HepG2 (cell line): ENCODE measurements at regions not wholly inside any gene's neighbourhood (a gene's known extent, or its start where the extent isn't known, plus 50 kb on each side); places are given as distances from the start of the nearest gene placed in this dataset.

Experiments used
- ATAC-seq: fragments of 200-7000 bp; cut with Tn5 transposase; 3 replicates; pipeline ENCODE4 v1.9.1; 2020; ENCODE audit warnings: mild to moderate bottlenecking, moderate library complexity
- BruUV-seq: library from RNA; stranded (reverse); fragments of 400-500 nt; replicated peaks from 2 replicates; lab custom pipeline; 2021; lab: Mats Ljungman, UMichigan
- CTCF ChIA-PET: fragments of 300-600 bp; formaldehyde crosslinking; extraction: SDS; loops from one replicate; lab custom pipeline; 2021; ENCODE audit warnings: low total read pairs, inconsistent platforms, low intra/inter-chr PET ratio; lab: Yijun Ruan, JAX
- POLR2A ChIA-PET: fragments of 350-600 bp; sonication (Branson Sonifier 250); formaldehyde crosslinking; loops from one replicate; lab custom pipeline; 2020; ENCODE audit warnings: antibody characterized with exemption, inconsistent platforms; lab: Yijun Ruan, JAX
- DNase-seq: peaks from one replicate; pipeline ENCODE4 v3.0.0-alpha.2; 2015; ENCODE audit warnings: low spot score
- FAIRE-seq: peaks from 3 replicates; lab custom pipeline; 2011; peaks lifted over from hg19 to GRCh38; lab: Jason Lieb, UNC
- H2AFZ ChIP-seq: one replicate; pipeline ENCODE4 v1.6.1; 2011; ENCODE audit warnings: low read length, inconsistent platforms
- H3K27ac ChIP-seq: fragments of 300-600 bp; 3 replicates; pipeline ENCODE4 v1.8.0; 2011; ENCODE audit warnings: mixed run types, mild to moderate bottlenecking, mixed read lengths, low read length, inconsistent platforms; ENCODE audit not compliant: insufficient read depth; ENCODE audit errors: extremely low read length
- H3K27me3 ChIP-seq, 2 experiments: fragments of 200-600 bp in 1 of 2; 2 replicates in 1 of 2; 3 replicates in 1 of 2; pipeline versions ENCODE4 v1.6.0 to v1.8.0; 2011; ENCODE audit warnings: low read length in 2 of 2, mild to moderate bottlenecking in 2 of 2, moderate library complexity in 2 of 2, inconsistent platforms in 1 of 2; ENCODE audit not compliant: insufficient read depth in 2 of 2, control insufficient read depth in 1 of 2
- H3K36me3 ChIP-seq, 2 experiments: fragments of 200-600 bp in 1 of 2; replicated peaks in 1 of 2; 2 replicates in 1 of 2; 3 replicates in 1 of 2; pipeline versions ENCODE4 v1.5.1 to v1.8.0; 2011; ENCODE audit warnings: low read length in 2 of 2, inconsistent platforms in 1 of 2; ENCODE audit not compliant: insufficient read depth in 2 of 2, control insufficient read depth in 1 of 2
- H3K4me1 ChIP-seq: 2 replicates; pipeline ENCODE4 v1.5.1; 2012; ENCODE audit warnings: low read length, inconsistent platforms; ENCODE audit not compliant: insufficient read depth
- H3K4me2 ChIP-seq: 2 replicates; pipeline ENCODE4 v1.6.0; 2011; ENCODE audit warnings: low read depth, low read length, inconsistent platforms
- H3K4me3 ChIP-seq, 3 experiments: fragments of 200-600 bp in 1 of 3; sonication (generic), shearing (Covaris generic) in 1 of 3; replicated peaks in 1 of 3; 2 replicates each; pipeline ENCODE4 v1.5.1; 2011 to 2016; ENCODE audit warnings: low read length in 3 of 3, inconsistent platforms in 2 of 3, low read depth in 2 of 3, mild to moderate bottlenecking in 2 of 3, control low read depth in 1 of 3, mixed read lengths in 1 of 3; ENCODE audit not compliant: insufficient read depth in 1 of 3
- H3K79me2 ChIP-seq: one replicate; pipeline ENCODE4 v1.6.1; 2011; ENCODE audit warnings: low read length, inconsistent platforms; ENCODE audit not compliant: insufficient read depth
- H3K9ac ChIP-seq: 2 replicates; pipeline ENCODE4 v1.6.0; 2011; ENCODE audit warnings: mild to moderate bottlenecking, low read depth, low read length, inconsistent platforms; ENCODE audit not compliant: insufficient read depth
- H3K9me3 ChIP-seq: 2 replicates; pipeline ENCODE4 v1.5.1; 2012; ENCODE audit warnings: mild to moderate bottlenecking, low read length
- H4K20me1 ChIP-seq: 2 replicates; pipeline ENCODE4 v1.6.0; 2011; ENCODE audit warnings: inconsistent platforms, mild to moderate bottlenecking, low read length, moderate library complexity; ENCODE audit not compliant: insufficient read depth
- CEBPB ChIP-seq: IDR thresholded peaks from 2 replicates; pipeline ENCODE4 v1.6.1; 2011; ENCODE audit warnings: low read depth, low read length, improper control_type of control experiment, borderline replicate concordance
- ELF4 ChIP-seq: sonication (generic); formaldehyde crosslinking; IDR thresholded peaks from 2 replicates; pipeline ENCODE4 v1.5.0; 2020; ENCODE audit warnings: missing genetic modification reagents, mild to moderate bottlenecking, moderate library complexity, borderline replicate concordance
- FIP1L1 ChIP-seq: fragments of 200-400 bp; formaldehyde crosslinking; IDR thresholded peaks from 2 replicates; pipeline ENCODE4 v1.6.1; 2018; ENCODE audit warnings: low read depth, mild to moderate bottlenecking, low read length, moderate library complexity, borderline replicate concordance; ENCODE audit not compliant: insufficient read depth
- FOSL2 ChIP-seq: sonication (generic); formaldehyde crosslinking; IDR thresholded peaks from 2 replicates; pipeline ENCODE4 v1.4.0; 2020; ENCODE audit warnings: missing genetic modification reagents
- MEF2D ChIP-seq: sonication (generic); formaldehyde crosslinking; IDR thresholded peaks from 2 replicates; pipeline ENCODE4 v1.5.1; 2020; ENCODE audit warnings: mild to moderate bottlenecking, missing genetic modification reagents
- MXD4 ChIP-seq: IDR thresholded peaks from 2 replicates; pipeline ENCODE4 v1.6.1; 2016; ENCODE audit warnings: mild to moderate bottlenecking, missing biosample characterization, missing genetic modification reagents
- RCOR2 ChIP-seq: IDR thresholded peaks from 2 replicates; pipeline ENCODE4 v1.6.1; 2016; ENCODE audit warnings: missing biosample characterization, missing genetic modification reagents
- SRSF4 ChIP-seq: fragments of 200-400 bp; formaldehyde crosslinking; IDR thresholded peaks from one replicate; pipeline ENCODE4 v1.6.1; 2018; ENCODE audit warnings: mild to moderate bottlenecking, low read depth, low read length, moderate library complexity; ENCODE audit not compliant: poor library complexity, severe bottlenecking
- TP53 ChIP-seq: sonication (generic); formaldehyde crosslinking; conservative IDR thresholded peaks from 2 replicates; pipeline ENCODE4 v1.4.0; 2020; ENCODE audit warnings: missing genetic modification reagents
- ZIK1 ChIP-seq: sonication (generic); formaldehyde crosslinking; IDR thresholded peaks from 2 replicates; pipeline ENCODE4 v1.5.0; 2020; ENCODE audit warnings: mild to moderate bottlenecking, low read depth, missing genetic modification reagents, borderline replicate concordance
- ZNF501 ChIP-seq: sonication (generic); formaldehyde crosslinking; IDR thresholded peaks from 2 replicates; pipeline ENCODE4 v1.5.1; 2020; ENCODE audit warnings: mild to moderate bottlenecking, moderate library complexity, missing genetic modification reagents
- WGBS: methylation state at CpG from one replicate; pipeline ENCODE4 v1.1.6; 2017; ENCODE audit warnings: low lambda C conversion rate; 5-methylcytosine and 5-hydroxymethylcytosine counted together
- in situ Hi-C: cut with HindIII; loops from 2 replicates; pipeline ENCODE4 v1.10.0; 2017; ENCODE audit warnings: low pct_unique_long_range_greater_than_20kb; ENCODE audit not compliant: extremely low pct_ligation_motif_present
- intact Hi-C: fragments of 100-400 bp; cut with micrococcal nuclease; formaldehyde crosslinking; loops from one replicate; pipeline ENCODE4 v1.10.0; 2022; ENCODE audit not compliant: unreplicated experiment

DNA sequence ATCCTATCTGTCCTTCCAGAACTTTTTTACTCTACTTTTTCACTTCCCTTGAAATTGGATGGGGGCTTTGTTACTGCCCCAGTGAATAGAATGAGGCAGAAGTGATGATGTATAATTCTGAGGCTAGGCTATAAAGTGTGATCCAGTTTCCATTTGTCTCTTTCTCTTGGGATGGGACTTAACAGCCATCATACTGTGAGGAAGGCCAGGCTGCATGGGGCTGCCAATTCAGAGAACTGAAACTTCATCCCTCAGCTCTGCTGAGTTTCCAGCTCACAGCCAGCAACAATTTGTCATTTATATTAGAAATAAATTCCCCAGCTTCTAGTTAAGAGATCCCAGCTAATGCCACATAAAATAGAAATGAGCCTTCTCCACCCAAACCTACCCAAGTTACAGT lies 504.0 kb upstream of the TGFBR2 start:
- ChIA-PET CTCF (no interaction called here), POLR2A (no interaction called here)
- H3K36me3 ChIP-seq, result no peaks in the 10 kb centered on the region
- in situ Hi-C loops, result no loop called here
- peaks cover 0 to 3% of the 10 kb centered on the region in 2 experiments; a peak in 2 of 5 replicates for H3K27me3 ChIP-seq
- no peak overlapping the region for H3K4me2 ChIP-seq
- H3K27ac ChIP-seq, result no peak overlapping the region
- H3K4me3 ChIP-seq, result no peak overlapping the region
- no peak overlapping the region for H2AFZ ChIP-seq
- peaks cover 13% of the 10 kb centered on the region for H3K4me1 ChIP-seq
- no peak for DNase-seq
- H3K9ac ChIP-seq, result no peak overlapping the region
- no peak for FAIRE-seq
- H3K79me2 ChIP-seq, result no peaks in the 10 kb centered on the region
- ATAC-seq, result no peak
- no peaks in the 10 kb centered on the region for H4K20me1 ChIP-seq
- peaks cover 11% of the 10 kb centered on the region; the same call in 1 of the 2 replicates for H3K9me3 ChIP-seq
- no peak for TF ChIP-seq FIP1L1
- TF ChIP-seq FOSL2 (CRISPR knock-in tag), result no peak
- no peak for TF ChIP-seq MEF2D
- TF ChIP-seq ZNF501, result no peak
- no peak for TF ChIP-seq MXD4 (CRISPR knock-in tag)
- TF ChIP-seq RCOR2 (CRISPR knock-in tag), result no peak
- no peak for TF ChIP-seq ELF4 (CRISPR knock-in tag)
- TF ChIP-seq, all 625 proteins: peak for 0
- intact Hi-C loops, result no loop called here
- BruUV-seq, result no TSS peak

DNA sequence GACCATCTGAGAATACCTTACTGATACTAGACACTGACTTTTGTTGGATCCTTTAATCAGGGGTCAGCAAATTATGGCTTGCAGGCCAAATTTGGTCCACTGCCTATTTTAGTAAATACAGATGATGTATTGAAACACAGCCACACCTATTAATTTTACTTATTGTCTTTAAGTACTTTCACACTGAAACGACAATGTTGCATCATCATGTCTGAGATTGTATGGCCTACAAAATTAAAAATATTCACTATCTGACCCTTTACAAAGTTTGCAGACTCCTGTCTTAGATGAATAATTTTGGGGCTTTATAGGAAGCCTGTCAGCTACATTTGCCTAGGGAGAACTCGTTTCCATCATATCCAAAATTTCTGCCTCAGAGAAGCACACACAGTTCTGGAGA lies 503.2 kb upstream of the TGFBR2 start:
- ChIA-PET CTCF (no interaction called here), POLR2A (no interaction called here)
- ATAC-seq (no peak), DNase-seq (no peak), FAIRE-seq (no peak)
- no peak overlapping the region for H2AFZ ChIP-seq
- H3K4me2 ChIP-seq, result no peak overlapping the region
- peaks cover 13% of the 10 kb centered on the region for H3K4me1 ChIP-seq
- no peak overlapping the region for H3K27ac ChIP-seq
- H3K4me3 ChIP-seq, result no peak overlapping the region
- intact Hi-C loops, result no loop called here
- no peaks in the 10 kb centered on the region for H3K79me2 ChIP-seq
- no peaks in the 10 kb centered on the region for H3K36me3 ChIP-seq
- WGBS, result 0% methylated on average over 2 of the region's 2 CpGs
- in situ Hi-C loops, result no loop called here
- BruUV-seq, result no TSS peak
- TF ChIP-seq TP53 (CRISPR knock-in tag) (no peak), ZIK1 (no peak), CEBPB (peak; percentile 23; the same call in 1 of the 2 replicates), SRSF4 (no peak)
- TF ChIP-seq, all 625 proteins: peak for 1
- peaks cover 0 to 3% of the 10 kb centered on the region in 2 experiments; a peak in 2 of 5 replicates for H3K27me3 ChIP-seq
- no peak overlapping the region for H3K9ac ChIP-seq
- H4K20me1 ChIP-seq, result no peaks in the 10 kb centered on the region
- peaks cover 11% of the 10 kb centered on the region; the same call in 1 of the 2 replicates for H3K9me3 ChIP-seq
